K562 (cell line): ENCODE measurements at regions not wholly inside any gene's neighbourhood (a gene's known extent, or its start where the extent isn't known, plus 50 kb on each side); places are given as distances from the start of the nearest gene placed in this dataset.

ENCODE experiments used
- ATAC-seq: fragments of 200-7000 bp; cut with Tn5 transposase; 3 replicates; pipeline ENCODE4 v1.9.1; 2020; ENCODE audit warnings: moderate library complexity
- BruUV-seq: library from RNA; stranded (reverse); fragments of 400-500 nt; replicated peaks from 2 replicates; lab custom pipeline; 2021; lab: Mats Ljungman, UMichigan
- CTCF ChIA-PET: fragments of 300-600 bp; formaldehyde crosslinking; extraction: SDS; loops from one replicate; lab custom pipeline; 2021; ENCODE audit warnings: low intra/inter-chr PET ratio; lab: Yijun Ruan, JAX
- POLR2A ChIA-PET: fragments of 300-600, 350-650 bp; sonication (Branson Sonifier 250); formaldehyde crosslinking; extraction: SDS; loops from one replicate; lab custom pipeline; 2021; ENCODE audit warnings: antibody characterized with exemption, inconsistent platforms; lab: Yijun Ruan, JAX
- DNase-seq, 4 experiments: peaks; one replicate each; pipeline versions ENCODE4 v3.0.0 to v3.0.0-alpha.2; 2011 to 2018; ENCODE audit warnings: low spot score in 3 of 4, mixed read lengths in 3 of 4; ENCODE audit errors: extremely low read depth in 1 of 4
- FAIRE-seq: peaks from 2 replicates; lab custom pipeline; 2011; peaks lifted over from hg19 to GRCh38; lab: Jason Lieb, UNC
- H2AFZ ChIP-seq: 2 replicates; pipeline ENCODE4 v1.6.0; 2011; ENCODE audit warnings: low read depth, low read length, control low read depth, inconsistent platforms
- H3K27ac ChIP-seq: fragments of 200-600 bp; 3 replicates; pipeline ENCODE4 v1.8.0; 2011; ENCODE audit warnings: low read depth, mild to moderate bottlenecking, control low read depth, inconsistent platforms, low read length, moderate library complexity, mixed read lengths; ENCODE audit errors: extremely low read depth
- H3K27me3 ChIP-seq, 2 experiments: fragments of 300-600 bp in 1 of 2; 2 replicates in 1 of 2; 3 replicates in 1 of 2; pipeline versions ENCODE4 v1.6.0 to v1.8.0; 2011; ENCODE audit warnings: inconsistent platforms in 2 of 2, low read length in 2 of 2, mild to moderate bottlenecking in 1 of 2, mixed read lengths in 1 of 2, moderate library complexity in 1 of 2; ENCODE audit not compliant: control insufficient read depth in 2 of 2, insufficient read depth in 2 of 2
- H3K36me3 ChIP-seq: fragments of 300-600 bp; 3 replicates; pipeline ENCODE4 v1.8.0; 2011; ENCODE audit warnings: mild to moderate bottlenecking, low read length, inconsistent platforms; ENCODE audit not compliant: control insufficient read depth, insufficient read depth
- H3K4me1 ChIP-seq, 2 experiments: fragments of 200-600 bp in 1 of 2; replicated peaks in 1 of 2; 2 replicates in 1 of 2; 3 replicates in 1 of 2; pipeline versions ENCODE4 v1.5.1 to v1.8.0; 2011; ENCODE audit warnings: inconsistent platforms in 2 of 2, low read length in 2 of 2, mild to moderate bottlenecking in 1 of 2, mixed read lengths in 1 of 2, moderate library complexity in 1 of 2; ENCODE audit not compliant: control insufficient read depth in 2 of 2, insufficient read depth in 2 of 2
- H3K4me2 ChIP-seq: 2 replicates; pipeline ENCODE4 v1.6.1; 2011; ENCODE audit warnings: low read length, control low read depth, inconsistent platforms, mixed read lengths; ENCODE audit not compliant: insufficient read depth
- H3K4me3 ChIP-seq: fragments of 200-600 bp; sonication (generic), shearing (Covaris generic); 2 replicates; pipeline ENCODE4 v1.5.1; 2016; ENCODE audit warnings: control low read depth, inconsistent platforms
- H3K79me2 ChIP-seq: fragments of 200-600 bp; 3 replicates; pipeline ENCODE4 v1.8.0; 2011; ENCODE audit warnings: low read length, inconsistent platforms; ENCODE audit not compliant: control insufficient read depth, insufficient read depth
- H3K9ac ChIP-seq, 2 experiments: 2 replicates each; pipeline versions ENCODE4 v1.6.0 to v1.6.1; 2011; ENCODE audit warnings: low read depth in 2 of 2, low read length in 2 of 2, control low read depth in 1 of 2, inconsistent platforms in 1 of 2, mild to moderate bottlenecking in 1 of 2, mixed read lengths in 1 of 2; ENCODE audit not compliant: insufficient read depth in 1 of 2
- H3K9me1 ChIP-seq: one replicate; pipeline ENCODE4 v1.6.0; 2011; ENCODE audit warnings: inconsistent platforms, mild to moderate bottlenecking, low read length, moderate library complexity; ENCODE audit not compliant: control insufficient read depth, insufficient read depth
- H3K9me3 ChIP-seq: replicated peaks from 2 replicates; pipeline ENCODE4 v1.5.1; 2011; ENCODE audit warnings: low read depth, low read length, inconsistent platforms; ENCODE audit not compliant: control insufficient read depth, insufficient read depth
- H4K20me1 ChIP-seq: replicated peaks from 2 replicates; pipeline ENCODE4 v1.6.1; 2011; ENCODE audit warnings: low read length, inconsistent platforms, mixed read lengths; ENCODE audit not compliant: control insufficient read depth, insufficient read depth
- CBFA2T2 ChIP-seq: fragments of 450-650 bp; conservative IDR thresholded peaks from 2 replicates; pipeline ENCODE4 v1.6.1; 2017; ENCODE audit warnings: mild to moderate bottlenecking
- CBX8 ChIP-seq: fragments of 200-600 bp; sonication (generic); IDR thresholded peaks from 2 replicates; pipeline ENCODE4 v1.6.1; 2012; ENCODE audit warnings: borderline replicate concordance, mixed run types, low read depth, mild to moderate bottlenecking, moderate library complexity, mixed read lengths, low read length, control low read depth, inconsistent platforms; ENCODE audit not compliant: poor library complexity, severe bottlenecking; ENCODE audit errors: extremely low read depth
- FOXJ3 ChIP-seq: sonication (generic); formaldehyde crosslinking; IDR thresholded peaks from 2 replicates; pipeline ENCODE4 v1.4.0; 2020; ENCODE audit warnings: mild to moderate bottlenecking, missing genetic modification reagents
- GMEB1 ChIP-seq: fragments of 250-450 bp; sonication (Bioruptor Pico); IDR thresholded peaks from 2 replicates; pipeline ENCODE4 v1.4.0; 2020; ENCODE audit warnings: mild to moderate bottlenecking
- SPI1 ChIP-seq: IDR thresholded peaks from 2 replicates; pipeline ENCODE4 v1.6.1; 2011; ENCODE audit warnings: low read depth, low read length, control low read depth, borderline replicate concordance
- ZNF184 ChIP-seq: sonication (generic); formaldehyde crosslinking; IDR thresholded peaks from 2 replicates; pipeline ENCODE4 v1.5.0; 2020; ENCODE audit warnings: missing genetic modification reagents
- WGBS: fragments of 100-300 bp; shearing (Covaris generic); methylation state at CpG from one replicate; pipeline ENCODE4 v1.1.6; 2016; ENCODE audit warnings: low coverage, mixed read lengths; ENCODE audit not compliant: insufficient coverage; ENCODE audit errors: missing lambda C conversion rate; 5-methylcytosine and 5-hydroxymethylcytosine counted together
- in situ Hi-C: fragments of 300-500 bp; cut with MboI; formaldehyde crosslinking; loops from 4 replicates; pipeline ENCODE4 v1.15.0; 2018; ENCODE audit warnings: inconsistent platforms, mixed read lengths
- intact Hi-C: fragments of 100-400 bp; cut with micrococcal nuclease; formaldehyde crosslinking; loops from 2 replicates; pipeline ENCODE4 v1.14.2; 2022

GRCh38 chr9:102049586-102050246 lies 311.3 kb upstream of the GRIN3A start (continued):
- TF ChIP-seq GMEB1 = no peak
- TF ChIP-seq FOXJ3 (CRISPR knock-in tag) = no peak
- no peak for TF ChIP-seq CBFA2T2
- TF ChIP-seq CBX8 = no peak
- TF ChIP-seq, all 486 proteins: peak for 0

- WGBS = 0% methylated on average over 3 of the region's 3 CpGs
- no TSS peak for BruUV-seq
- Histone ChIP-seq H3K4me1 (no peaks in the 10 kb centered on the region; a peak in 1 of 5 replicates), H3K27me3 (no peaks in the 10 kb centered on the region), H3K4me3 (no peak overlapping the region), H3K79me2 (no peaks in the 10 kb centered on the region), H3K9me3 (no peaks in the 10 kb centered on the region), H3K36me3 (no peaks in the 10 kb centered on the region), H3K4me2 (no peak overlapping the region), H4K20me1 (no peaks in the 10 kb centered on the region)
- in situ Hi-C loops (no loop called here), intact Hi-C loops (no loop called here)
- CTCF ChIA-PET = no interaction called here
- DNase-seq = no peak
- TF ChIP-seq ZNF184 (CRISPR knock-in tag) (no peak), SPI1 (peak; percentile 58; the same call in 1 of the 2 replicates)
- TF ChIP-seq, all 486 proteins: peak for 1
- FAIRE-seq (no peak), ATAC-seq (no peak)
- no peaks in the 10 kb centered on the region for H3K9me1 ChIP-seq
- no peak overlapping the region for H2AFZ ChIP-seq
- no peak overlapping the region for H3K27ac ChIP-seq
- H3K9ac ChIP-seq = no peak overlapping the region
- POLR2A ChIA-PET = no interaction called here
Observed at GRCh38 chr9:102047549-102047948, 309.1 kb upstream of the GRIN3A start.
